ENCODE measurements at regions not wholly inside any gene's neighbourhood (a gene's known extent, or its start where the extent isn't known, plus 50 kb on each side); places are given as distances from the start of the nearest gene placed in this dataset.

- peak; percentile 90 for ATAC-seq
- Histone ChIP-seq H3K27ac (ENCODE audit: extremely low read depth, low read depth, low read length) (no peak overlapping the region), H3K9ac (ENCODE audit: insufficient read depth in 1 of 2, low read depth in 2 of 2, low read length in 2 of 2) (no peak overlapping the region), H3K4me2 (ENCODE audit: insufficient read depth, low read length) (no peak overlapping the region), H3K36me3 (ENCODE audit: control insufficient read depth, insufficient read depth, low read length) (no peaks in the 10 kb centered on the region), H3K79me2 (ENCODE audit: control insufficient read depth, insufficient read depth, low read length) (no peaks in the 10 kb centered on the region), H2AFZ (ENCODE audit: low read depth, low read length) (no peak overlapping the region), H3K27me3 (ENCODE audit: control insufficient read depth in 2 of 2, insufficient read depth in 2 of 2, low read length in 2 of 2) (peaks cover 7 to 22% of the 10 kb centered on the region in 2 experiments; a peak in 3 of 5 replicates), H3K4me1 (replicated peaks in 1 of 2; ENCODE audit: control insufficient read depth in 2 of 2, insufficient read depth in 2 of 2, low read length in 2 of 2) (peaks cover 0 to 4% of the 10 kb centered on the region in 2 experiments; a peak in 1 of 5 replicates), H3K4me3 (no peak overlapping the region), H4K20me1 (replicated peaks; ENCODE audit: control insufficient read depth, insufficient read depth, low read length) (no peaks in the 10 kb centered on the region), H3K9me3 (replicated peaks; ENCODE audit: control insufficient read depth, insufficient read depth, low read depth, low read length) (no peaks in the 10 kb centered on the region), H3K9me1 (ENCODE audit: control insufficient read depth, insufficient read depth, low read length) (no peaks in the 10 kb centered on the region)
- ChIA-PET POLR2A (interaction anchor here (0.5 to 1.4 kb wide), 5 partner anchors 23 to 1344 kb away, joined by 3 read pairs; no protein-coding TSS in a partner anchor), CTCF (ENCODE audit: low intra/inter-chr PET ratio) (interaction anchor here (1.4 kb wide), 2 partner anchors 99 to 218 kb away, joined by 5 read pairs; no protein-coding TSS in a partner anchor)
- FAIRE-seq: peak; percentile 97
- intact Hi-C loops (cut with micrococcal nuclease): loop anchor here (1.0 to 10.0 kb wide), 3 partner anchors 99 to 702 kb away; partner anchors contain the start of gene FNDC8
- peak; percentile 71 to 82 (median 78) for DNase-seq (ENCODE audit: extremely low read depth in 1 of 4, low spot score in 3 of 4)
- WGBS (ENCODE audit: insufficient coverage, low coverage, missing lambda C conversion rate): 0% methylated on average over 6 of the region's 6 CpGs
- in situ Hi-C loops (cut with MboI): no loop called here
- no TSS peak for BruUV-seq (replicated peaks)
- TF ChIP-seq ZFP30 (CRISPR knock-in tag; IDR thresholded peaks at IDR 0.05; ENCODE audit: borderline replicate concordance): no peak
- peak; percentile 56 for TF ChIP-seq DEAF1 (CRISPR knock-in tag; IDR thresholded peaks at IDR 0.05)
- TF ChIP-seq RCOR1 (IDR thresholded peaks at IDR 0.05; ENCODE audit: borderline replicate concordance in 1 of 2, low read depth in 2 of 2, low read length in 2 of 2): peak in 1 of 2 experiments; percentile 14; a peak in 1 of 4 replicates
- peak; percentile 64 for TF ChIP-seq REST (IDR thresholded peaks at IDR 0.05; ENCODE audit: borderline replicate concordance)
- TF ChIP-seq REST (CRISPR knock-in tag; IDR thresholded peaks at IDR 0.05; ENCODE audit: low read depth): no peak
- no peak for TF ChIP-seq PREB (CRISPR knock-in tag; IDR thresholded peaks at IDR 0.05)
- no peak for TF ChIP-seq ATF1 (CRISPR knock-in tag; IDR thresholded peaks at IDR 0.05)
- TF ChIP-seq ATF1 (tag; IDR thresholded peaks at IDR 0.05): no peak
- TF ChIP-seq STAG1 (CRISPR knock-in tag; IDR thresholded peaks at IDR 0.05; ENCODE audit: borderline replicate concordance): peak; percentile 61; the same call in 1 of the 2 replicates
- peak; percentile 88; the same call in 1 of the 2 replicates for TF ChIP-seq ZNF764 (CRISPR knock-in tag; IDR thresholded peaks at IDR 0.05; ENCODE audit: low read depth)
- peak; percentile 84 for TF ChIP-seq SMC3 (conservative IDR thresholded peaks at IDR 0.05; ENCODE audit: insufficient read depth, low read depth, low read length)
- peak; percentile 97 for TF ChIP-seq ZNF24 (IDR thresholded peaks at IDR 0.05)
Observed at GRCh38 chr17:34420254-34420766, 57.3 kb upstream of the CCL1 start.
